ENCODE measurements at regions not wholly inside any gene's neighbourhood (a gene's known extent, or its start where the extent isn't known, plus 50 kb on each side); places are given as distances from the start of the nearest gene placed in this dataset.

DNA sequence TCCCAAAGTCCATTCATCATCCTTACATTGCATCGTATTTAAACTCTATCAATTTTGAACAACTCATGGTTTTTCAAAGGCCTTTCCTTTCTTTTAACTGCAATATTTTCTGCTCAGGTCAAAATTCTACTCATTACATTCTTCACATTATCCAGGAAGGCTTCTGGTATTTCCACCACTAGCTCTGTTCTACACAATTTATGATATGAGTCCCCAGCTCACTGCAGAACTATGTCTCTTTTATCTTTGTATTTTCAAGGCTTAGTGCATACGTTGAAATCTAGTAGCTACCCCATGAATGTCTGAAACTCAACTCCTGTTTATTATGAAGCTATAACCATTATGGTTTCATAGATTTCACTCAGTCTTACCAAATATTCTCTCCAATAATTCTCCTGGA, 282.9 kb downstream of the DUSP6 start:
- TF ChIP-seq FOXM1 (IDR thresholded peaks at IDR 0.05; ENCODE audit: borderline replicate concordance, low read depth) (no peak), TAF1 (IDR thresholded peaks at IDR 0.05; ENCODE audit: low read depth) (no peak), CEBPB (IDR thresholded peaks at IDR 0.05) (no peak), YY1 (IDR thresholded peaks at IDR 0.05; ENCODE audit: low read depth) (no peak)
